ENCODE measurements at regions not wholly inside any gene's neighbourhood (a gene's known extent, or its start where the extent isn't known, plus 50 kb on each side); places are given as distances from the start of the nearest gene placed in this dataset.
"Not testable (repeated sequence)": the region's sequence is repeated elsewhere in the genome, so short reads cannot be mapped to it uniquely, and the experiment has no call there.

GRCh38 chr15:84154787-84155186, 80.8 kb upstream of the GOLGA6L4 start:
- not testable (repeated sequence) for H3K4me3 ChIP-seq (ENCODE audit: low read length); H3K4me2 ChIP-seq (ENCODE audit: low read length); H4K20me1 ChIP-seq (ENCODE audit: insufficient read depth); H3F3A ChIP-seq (ENCODE audit: insufficient read depth, low read length, poor library complexity, severe bottlenecking); H3K27ac ChIP-seq (ENCODE audit: low read length); H2AFZ ChIP-seq (ENCODE audit: low read depth, low read length); H3K9me2 ChIP-seq (ENCODE audit: insufficient read depth, low read length); H3K9me3 ChIP-seq (ENCODE audit: low read length); H3K27me3 ChIP-seq (ENCODE audit: insufficient read depth, low read depth, low read length); H3K9ac ChIP-seq (ENCODE audit: low read length); H3K79me2 ChIP-seq (replicated peaks; ENCODE audit: insufficient read depth, low read length); H3K36me3 ChIP-seq (ENCODE audit: insufficient read depth, low read length)

GRCh38 chr15:84155792-84156587, 79.6 kb upstream of the GOLGA6L4 start:
- not testable (repeated sequence) for H3K27ac ChIP-seq (ENCODE audit: low read length); H3K9me3 ChIP-seq (ENCODE audit: low read length); H3K79me2 ChIP-seq (replicated peaks; ENCODE audit: insufficient read depth, low read length); H3F3A ChIP-seq (ENCODE audit: insufficient read depth, low read length, poor library complexity, severe bottlenecking); H3K9ac ChIP-seq (ENCODE audit: low read length); H3K4me3 ChIP-seq (ENCODE audit: low read length); H3K9me2 ChIP-seq (ENCODE audit: insufficient read depth, low read length); H2AFZ ChIP-seq (ENCODE audit: low read depth, low read length); H4K20me1 ChIP-seq (ENCODE audit: insufficient read depth); H3K4me2 ChIP-seq (ENCODE audit: low read length); H3K27me3 ChIP-seq (ENCODE audit: insufficient read depth, low read depth, low read length); H3K36me3 ChIP-seq (ENCODE audit: insufficient read depth, low read length)

DNA sequence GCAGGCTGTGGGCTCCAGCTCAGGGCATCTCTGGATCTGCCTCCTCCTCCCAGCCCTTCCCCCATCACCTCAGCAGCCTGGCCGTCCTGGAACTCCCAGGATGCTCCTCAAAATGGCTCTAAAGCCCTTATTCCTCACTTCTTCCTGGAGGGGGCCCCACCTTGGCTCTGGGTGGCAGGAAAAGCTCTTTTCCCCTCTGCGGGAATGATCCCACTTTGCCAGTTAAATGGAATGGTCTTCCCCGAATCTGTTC, 79.1 kb upstream of the GOLGA6L4 start:
- H3K4me3 ChIP-seq (ENCODE audit: low read length); H2AFZ ChIP-seq (ENCODE audit: low read depth, low read length); H3K36me3 ChIP-seq (ENCODE audit: insufficient read depth, low read length); H3F3A ChIP-seq (ENCODE audit: insufficient read depth, low read length, poor library complexity, severe bottlenecking); H3K27me3 ChIP-seq (ENCODE audit: insufficient read depth, low read depth, low read length); H3K79me2 ChIP-seq (replicated peaks; ENCODE audit: insufficient read depth, low read length); H4K20me1 ChIP-seq (ENCODE audit: insufficient read depth); H3K9ac ChIP-seq (ENCODE audit: low read length); H3K27ac ChIP-seq (ENCODE audit: low read length); H3K4me2 ChIP-seq (ENCODE audit: low read length); H3K9me2 ChIP-seq (ENCODE audit: insufficient read depth, low read length); H3K9me3 ChIP-seq (ENCODE audit: low read length): not testable (repeated sequence)

DNA sequence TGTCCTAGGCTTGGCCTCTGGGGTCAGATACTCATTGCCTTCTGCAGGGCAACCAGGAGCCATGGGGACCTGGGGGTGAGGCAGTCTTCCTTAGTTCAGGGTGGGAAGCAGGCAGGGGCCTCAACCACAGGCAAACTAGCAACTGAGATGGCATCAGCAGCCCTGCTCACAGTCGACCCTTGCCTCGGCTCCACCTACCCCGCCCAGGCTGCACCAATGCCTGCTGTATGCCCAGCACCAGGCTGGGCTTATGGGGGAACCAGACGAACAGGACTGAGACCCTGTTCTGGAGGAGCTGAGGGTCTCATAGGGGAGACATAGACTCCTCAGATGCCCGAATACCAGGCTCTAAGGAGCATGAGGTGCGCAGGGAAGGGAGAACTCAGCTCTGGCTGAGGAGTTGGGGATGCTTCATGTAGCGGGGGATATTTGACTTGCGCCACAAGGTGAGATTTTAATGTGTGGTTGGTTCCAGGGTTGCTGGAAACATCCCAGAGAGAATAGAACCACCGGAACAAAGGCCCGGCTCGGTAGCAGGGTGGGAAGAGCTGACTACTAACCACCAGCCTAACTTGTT, 78.4 kb upstream of the GOLGA6L4 start:
- H3K9ac ChIP-seq (ENCODE audit: low read length); H3K36me3 ChIP-seq (ENCODE audit: insufficient read depth, low read length); H3K9me2 ChIP-seq (ENCODE audit: insufficient read depth, low read length); H4K20me1 ChIP-seq (ENCODE audit: insufficient read depth); H3K27ac ChIP-seq (ENCODE audit: low read length); H3K4me3 ChIP-seq (ENCODE audit: low read length); H3F3A ChIP-seq (ENCODE audit: insufficient read depth, low read length, poor library complexity, severe bottlenecking); H3K79me2 ChIP-seq (replicated peaks; ENCODE audit: insufficient read depth, low read length); H3K27me3 ChIP-seq (ENCODE audit: insufficient read depth, low read depth, low read length); H3K9me3 ChIP-seq (ENCODE audit: low read length); H2AFZ ChIP-seq (ENCODE audit: low read depth, low read length); H3K4me2 ChIP-seq (ENCODE audit: low read length): not testable (repeated sequence)

DNA sequence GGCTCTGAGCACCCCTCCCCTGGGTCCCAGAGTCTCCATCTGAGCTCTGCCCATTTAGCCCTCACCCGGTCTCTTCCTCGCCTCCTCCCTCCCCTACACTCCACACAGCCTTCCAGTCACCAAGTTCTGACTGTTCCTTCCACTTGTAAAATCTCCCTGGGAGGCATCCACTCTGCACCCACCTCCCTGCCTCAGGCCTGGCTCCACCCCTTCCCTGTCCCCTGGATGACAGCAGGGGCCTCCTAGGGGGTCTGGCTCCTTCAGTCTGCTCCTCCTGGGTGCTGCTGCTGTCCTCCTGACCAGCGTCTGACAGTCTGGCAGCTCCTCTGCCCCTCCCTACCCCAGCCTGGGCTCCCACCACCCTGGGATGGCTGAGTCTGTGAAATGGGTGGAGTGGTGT, 77.7 kb upstream of the GOLGA6L4 start:
- not testable (repeated sequence) for H3K9ac ChIP-seq (ENCODE audit: low read length); H3K9me3 ChIP-seq (ENCODE audit: low read length); H3F3A ChIP-seq (ENCODE audit: insufficient read depth, low read length, poor library complexity, severe bottlenecking); H3K27me3 ChIP-seq (ENCODE audit: insufficient read depth, low read depth, low read length); H3K9me2 ChIP-seq (ENCODE audit: insufficient read depth, low read length); H3K79me2 ChIP-seq (replicated peaks; ENCODE audit: insufficient read depth, low read length); H3K27ac ChIP-seq (ENCODE audit: low read length); H2AFZ ChIP-seq (ENCODE audit: low read depth, low read length); H3K36me3 ChIP-seq (ENCODE audit: insufficient read depth, low read length); H3K4me2 ChIP-seq (ENCODE audit: low read length); H3K4me3 ChIP-seq (ENCODE audit: low read length); H4K20me1 ChIP-seq (ENCODE audit: insufficient read depth)

DNA sequence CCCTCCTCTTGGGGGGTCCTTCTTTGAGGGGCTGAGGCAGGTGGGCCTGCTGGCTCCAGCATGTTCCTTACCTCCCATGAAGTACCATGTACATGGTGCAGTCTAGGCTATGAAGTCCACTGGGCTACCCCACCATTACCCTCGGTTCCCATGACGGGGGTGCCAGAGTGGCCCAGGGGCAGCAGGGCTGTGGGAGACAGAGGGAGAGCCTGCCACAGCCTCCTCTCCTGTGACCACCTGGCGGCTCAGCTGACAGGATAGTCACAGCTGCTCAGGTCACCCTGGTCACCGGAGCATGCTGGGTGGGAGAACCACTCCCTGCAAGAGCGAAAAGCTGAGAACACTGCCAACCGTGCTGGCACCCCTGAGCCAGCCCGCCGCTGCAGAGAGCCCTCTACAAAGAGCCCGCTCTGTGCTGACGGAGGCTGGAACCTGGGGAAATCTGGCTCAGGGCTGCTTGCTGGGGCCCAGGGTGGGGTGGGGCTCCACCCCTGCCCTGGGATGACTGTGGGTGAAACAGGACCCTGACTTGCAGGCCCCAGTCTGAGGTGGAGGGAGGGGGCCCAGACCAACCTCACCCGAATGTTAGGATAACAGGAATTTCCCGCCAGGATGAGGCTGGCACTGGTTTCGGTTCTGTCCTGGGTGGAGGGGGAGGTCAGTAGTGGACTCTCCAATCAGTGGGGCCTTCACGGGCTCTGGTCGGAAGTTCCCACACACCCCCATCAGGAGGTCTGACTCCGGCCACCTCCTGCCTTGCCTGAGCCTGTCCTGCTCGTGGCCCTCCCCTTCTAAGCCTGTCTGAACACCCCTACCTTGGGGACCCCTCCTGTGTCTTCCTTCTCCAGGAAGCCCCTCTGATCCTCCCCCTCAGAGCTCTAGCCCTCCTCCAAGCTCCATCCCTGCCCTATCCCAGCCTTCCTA, 76.0 kb upstream of the GOLGA6L4 start:
- not testable (repeated sequence) for H3K36me3 ChIP-seq (ENCODE audit: insufficient read depth, low read length); H3F3A ChIP-seq (ENCODE audit: insufficient read depth, low read length, poor library complexity, severe bottlenecking); H3K79me2 ChIP-seq (replicated peaks; ENCODE audit: insufficient read depth, low read length); H3K4me3 ChIP-seq (ENCODE audit: low read length); H2AFZ ChIP-seq (ENCODE audit: low read depth, low read length); H4K20me1 ChIP-seq (ENCODE audit: insufficient read depth); H3K9me2 ChIP-seq (ENCODE audit: insufficient read depth, low read length); H3K27ac ChIP-seq (ENCODE audit: low read length); H3K27me3 ChIP-seq (ENCODE audit: insufficient read depth, low read depth, low read length); H3K9me3 ChIP-seq (ENCODE audit: low read length); H3K4me2 ChIP-seq (ENCODE audit: low read length); H3K9ac ChIP-seq (ENCODE audit: low read length)

DNA sequence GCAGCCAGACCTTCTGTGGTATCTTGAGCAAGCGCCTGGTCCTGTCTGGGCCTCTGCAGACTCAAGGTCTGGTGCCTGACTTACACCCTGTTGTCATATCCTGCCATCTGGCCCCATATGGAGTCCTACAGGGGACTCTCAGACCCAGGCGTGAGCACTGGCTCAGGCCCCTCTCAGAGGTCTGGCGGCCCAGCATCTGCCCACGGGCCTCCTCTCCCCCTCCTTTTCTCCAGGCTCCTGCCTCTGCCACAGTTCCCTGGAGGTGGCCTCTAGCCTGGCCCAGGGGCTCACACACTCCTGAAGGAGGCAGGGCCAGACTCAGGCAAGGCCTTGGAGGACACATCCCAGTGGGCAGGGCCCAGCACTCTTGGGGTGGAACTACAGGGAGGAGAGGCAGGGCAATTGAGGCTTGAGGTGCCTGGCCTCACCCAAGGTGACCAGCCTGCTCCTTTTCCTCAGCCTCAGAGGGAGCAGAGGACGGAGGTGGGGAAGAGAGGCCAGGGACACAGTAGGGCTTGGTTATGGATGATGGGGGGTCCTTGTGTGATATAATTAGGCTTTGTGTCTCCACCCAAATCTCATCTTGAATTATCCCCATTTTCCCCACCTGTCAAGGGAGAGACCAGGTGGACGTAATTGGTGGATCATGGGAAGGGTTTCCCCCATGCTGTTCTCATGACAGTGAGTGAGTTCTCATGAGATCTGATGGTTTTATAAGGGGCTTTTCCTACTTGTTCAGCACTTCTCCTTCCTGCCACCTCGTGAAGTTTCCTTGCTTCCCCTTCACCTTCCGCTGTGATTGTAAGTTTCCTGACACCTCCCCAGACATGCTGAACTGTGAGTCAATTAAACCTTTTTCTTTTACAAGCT, 70.9 kb upstream of the GOLGA6L4 start:
- H3K27ac ChIP-seq (ENCODE audit: low read length); H2AFZ ChIP-seq (ENCODE audit: low read depth, low read length); H3K9me2 ChIP-seq (ENCODE audit: insufficient read depth, low read length); H3K9me3 ChIP-seq (ENCODE audit: low read length); H3K4me2 ChIP-seq (ENCODE audit: low read length); H3K9ac ChIP-seq (ENCODE audit: low read length); H3K27me3 ChIP-seq (ENCODE audit: insufficient read depth, low read depth, low read length); H3K36me3 ChIP-seq (ENCODE audit: insufficient read depth, low read length); H3F3A ChIP-seq (ENCODE audit: insufficient read depth, low read length, poor library complexity, severe bottlenecking); H4K20me1 ChIP-seq (ENCODE audit: insufficient read depth); H3K4me3 ChIP-seq (ENCODE audit: low read length); H3K79me2 ChIP-seq (replicated peaks; ENCODE audit: insufficient read depth, low read length): not testable (repeated sequence)

Measured in neural cell (in vitro differentiated cells).